Naive thymus-derived CD4-positive, alpha-beta T cell (primary cell): ENCODE measurements at regions not wholly inside any gene's neighbourhood (a gene's known extent, or its start where the extent isn't known, plus 50 kb on each side); places are given as distances from the start of the nearest gene placed in this dataset.
A peak's percentile ranks its signal among the peaks of the same experiment; 100 is the strongest.

Experiments
- ATAC-seq: fragments of 150-1000 bp; cut with Tn5 transposase; 2 replicates; pipeline ENCODE4 v1.10.0; 2021; ENCODE audit warnings: mild to moderate bottlenecking, moderate library complexity
- CTCF ChIA-PET: fragments of 350-600 bp; sonication (Branson Sonifier 250); formaldehyde crosslinking; loops from one replicate; lab custom pipeline; 2021; ENCODE audit warnings: antibody characterized with exemption; lab: Charles Lee
- POLR2A ChIA-PET: fragments of 350-600 bp; sonication (Branson Sonifier 250); formaldehyde crosslinking; loops from one replicate; lab custom pipeline; 2021; ENCODE audit warnings: antibody characterized with exemption, inconsistent platforms; lab: Charles Lee
- DNase-seq, 9 donors: peaks; one replicate each; pipeline versions ENCODE4 v3.0.0 to v3.0.0-alpha.2; 2020 to 2022; ENCODE audit warnings: mixed read lengths in 1 of 9
- H3K27ac ChIP-seq: one replicate; pipeline ENCODE4 v1.7.0; 2013; ENCODE audit warnings: mild to moderate bottlenecking, low read depth, low read length, moderate library complexity
- H3K27me3 ChIP-seq, 2 donors: one replicate each; pipeline ENCODE4 v1.7.0; 2013; ENCODE audit warnings: low read length in 2 of 2, mild to moderate bottlenecking in 2 of 2, moderate library complexity in 2 of 2; ENCODE audit not compliant: control insufficient read depth in 2 of 2, insufficient read depth in 2 of 2
- H3K36me3 ChIP-seq, 3 experiments: 1 replicate in 2 of 3; 2 replicates in 1 of 3; pipeline ENCODE4 v1.7.0; 2013; ENCODE audit warnings: low read length in 3 of 3, mild to moderate bottlenecking in 3 of 3, moderate library complexity in 1 of 3; ENCODE audit not compliant: insufficient read depth in 3 of 3, control insufficient read depth in 2 of 3
- H3K4me1 ChIP-seq, 2 donors: one replicate each; pipeline ENCODE4 v1.7.0; 2013; ENCODE audit warnings: low read length in 2 of 2, mild to moderate bottlenecking in 2 of 2, moderate library complexity in 1 of 2; ENCODE audit not compliant: control insufficient read depth in 2 of 2, insufficient read depth in 2 of 2
- H3K4me3 ChIP-seq: 2 replicates; pipeline ENCODE4 v1.7.0; 2013; ENCODE audit warnings: mild to moderate bottlenecking, low read length
- H3K9me3 ChIP-seq, 3 experiments: 1 replicate in 2 of 3; 2 replicates in 1 of 3; pipeline ENCODE4 v1.7.0; 2013; ENCODE audit warnings: low read length in 3 of 3; ENCODE audit not compliant: control insufficient read depth in 2 of 3
- H3K27ac Mint-ChIP-seq, 9 donors: one replicate each; pipeline ENCODE4 v1.8.0; 2020 to 2022; ENCODE audit warnings: mixed read lengths in 9 of 9, mild to moderate bottlenecking in 8 of 9, moderate library complexity in 5 of 9, inconsistent platforms in 2 of 9
- H3K27me3 Mint-ChIP-seq, 5 donors: one replicate each; pipeline ENCODE4 v1.8.0; 2021 to 2022; ENCODE audit warnings: mixed read lengths in 5 of 5, mild to moderate bottlenecking in 1 of 5
- H3K36me3 Mint-ChIP-seq, 5 donors: one replicate each; pipeline ENCODE4 v1.8.0; 2020 to 2022; ENCODE audit warnings: mixed read lengths in 5 of 5, mild to moderate bottlenecking in 3 of 5, inconsistent platforms in 1 of 5
- H3K4me1 Mint-ChIP-seq, 7 donors: one replicate each; pipeline ENCODE4 v1.8.0; 2020 to 2022; ENCODE audit warnings: mixed read lengths in 7 of 7, mild to moderate bottlenecking in 3 of 7, inconsistent platforms in 1 of 7
- H3K4me3 Mint-ChIP-seq, 10 donors: one replicate each; pipeline ENCODE4 v1.8.0; 2020 to 2022; ENCODE audit warnings: mild to moderate bottlenecking in 10 of 10, mixed read lengths in 10 of 10, moderate library complexity in 6 of 10, inconsistent platforms in 2 of 10
- H3K9me3 Mint-ChIP-seq, 11 donors: one replicate each; pipeline ENCODE4 v1.8.0; 2020 to 2022; ENCODE audit warnings: mixed read lengths in 11 of 11, mild to moderate bottlenecking in 4 of 11, inconsistent platforms in 1 of 11, moderate library complexity in 1 of 11
- intact Hi-C, 2 donors: fragments of 100-400 bp; cut with micrococcal nuclease; formaldehyde crosslinking; loops; one replicate each; pipeline ENCODE4 v1.15.1; 2023

DNA sequence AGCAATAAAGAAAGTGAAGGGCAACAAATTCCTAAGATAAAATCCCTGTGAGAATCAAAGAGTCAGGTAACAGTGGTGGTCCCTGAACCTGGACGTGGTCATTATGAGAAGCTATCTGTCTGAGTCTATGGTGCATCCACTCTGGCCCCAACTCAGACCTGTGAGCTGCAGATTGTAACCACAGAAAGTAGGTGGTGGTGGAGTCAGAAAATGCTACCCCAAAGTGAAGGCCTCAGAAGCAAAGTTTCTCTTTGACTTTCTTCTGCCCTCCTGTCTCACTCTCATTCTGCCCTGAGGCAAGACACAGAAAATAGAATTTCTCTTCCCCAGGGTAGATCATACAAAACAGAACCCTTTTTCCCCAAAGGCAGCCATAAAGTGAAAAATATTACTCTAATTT lies 84.1 kb upstream of the NEIL3 start:
- Histone ChIP-seq H3K36me3 (no peaks in the 10 kb centered on the region), H3K4me3 (no peak overlapping the region), H3K4me1 (no peaks in the 10 kb centered on the region), H3K9me3 (no peaks in the 10 kb centered on the region), H3K27me3 (peaks cover 0 to 2% of the 10 kb centered on the region in 2 donors), H3K27ac (no peak overlapping the region)
- no peak for ATAC-seq
- H3K27me3 Mint-ChIP-seq = peaks cover 0 to 6% (median 0%) of the 10 kb centered on the region in 5 donors
- H3K9me3 Mint-ChIP-seq = peaks cover 0 to 2% (median 0%) of the 10 kb centered on the region in 11 donors
- POLR2A ChIA-PET = no interaction called here
- H3K4me1 Mint-ChIP-seq = peaks cover 0 to 16% (median 14%) of the 10 kb centered on the region in 7 donors
- intact Hi-C loops = no loop called here
- CTCF ChIA-PET = no interaction called here
- DNase-seq = no peak
- peak overlapping the region in 1 of 9 donors; percentile 40 for H3K27ac Mint-ChIP-seq
- no peaks in the 10 kb centered on the region for H3K36me3 Mint-ChIP-seq
- peak overlapping the region in 1 of 10 donors; percentile 24 for H3K4me3 Mint-ChIP-seq

DNA sequence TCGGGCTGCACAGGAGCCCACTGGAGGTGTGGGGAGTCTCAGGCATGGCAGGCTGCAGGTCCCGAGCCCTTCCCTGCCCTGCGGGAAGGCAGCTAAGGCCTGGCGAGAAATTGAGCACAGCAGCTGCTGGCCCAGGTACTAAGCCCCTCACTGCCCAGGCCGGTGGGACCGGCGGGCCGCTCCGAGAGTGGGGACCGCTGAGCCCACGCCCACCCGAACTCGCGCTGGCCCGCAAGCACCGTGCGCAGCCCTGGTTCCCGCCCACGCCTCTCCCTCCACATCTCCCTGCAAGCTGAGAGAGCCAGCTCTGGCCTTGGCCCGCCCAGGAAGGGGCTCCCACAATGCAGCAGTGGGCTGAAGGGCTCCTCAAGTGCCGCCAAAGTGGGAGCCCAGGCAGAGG lies 82.0 kb upstream of the NEIL3 start:
- peaks cover 0 to 18% (median 14%) of the 10 kb centered on the region in 7 donors for H3K4me1 Mint-ChIP-seq
- ATAC-seq (no peak), DNase-seq (no peak)
- no peak overlapping the region for H3K4me3 Mint-ChIP-seq
- Histone ChIP-seq H3K36me3 (no peaks in the 10 kb centered on the region), H3K4me1 (no peaks in the 10 kb centered on the region), H3K27me3 (peaks cover 0 to 2% of the 10 kb centered on the region in 2 donors), H3K4me3 (no peak overlapping the region), H3K27ac (no peak overlapping the region), H3K9me3 (no peaks in the 10 kb centered on the region)
- H3K27me3 Mint-ChIP-seq = peaks cover 0 to 4% (median 0%) of the 10 kb centered on the region in 5 donors
- CTCF ChIA-PET = interaction anchor here (0.7 kb wide), 1 partner anchor 94 kb away, joined by 3 read pairs; no protein-coding TSS in a partner anchor
- intact Hi-C loops = no loop called here
- H3K27ac Mint-ChIP-seq = no peak overlapping the region
- peaks cover 0 to 3% (median 0%) of the 10 kb centered on the region in 11 donors for H3K9me3 Mint-ChIP-seq
- no peaks in the 10 kb centered on the region for H3K36me3 Mint-ChIP-seq
- POLR2A ChIA-PET = no interaction called here

DNA sequence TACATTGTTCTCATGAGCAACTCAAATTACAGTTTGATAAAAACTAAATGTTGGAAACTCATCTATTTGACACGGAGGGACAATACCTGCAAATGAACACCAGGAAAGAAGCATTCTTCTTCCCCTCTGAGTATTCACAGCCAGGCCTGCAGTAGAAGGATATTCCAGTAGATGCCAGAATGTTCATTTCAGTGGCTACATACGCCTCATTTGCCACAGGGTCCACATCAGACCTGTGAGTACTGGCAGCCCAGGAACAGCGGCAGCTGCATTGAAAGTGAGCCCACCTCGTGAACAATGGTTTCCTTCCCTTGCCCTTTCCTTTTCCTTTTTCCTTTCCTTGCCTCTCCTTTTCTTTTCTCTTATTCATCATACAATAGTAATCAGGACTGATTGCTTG lies 81.1 kb upstream of the NEIL3 start:
- ChIA-PET CTCF (interaction anchor here (0.7 kb wide), 1 partner anchor 95 kb away, joined by 3 read pairs; no protein-coding TSS in a partner anchor), POLR2A (no interaction called here)
- Histone ChIP-seq H3K27ac (no peak overlapping the region), H3K4me3 (no peak overlapping the region), H3K4me1 (no peaks in the 10 kb centered on the region), H3K27me3 (peaks cover 0 to 2% of the 10 kb centered on the region in 2 donors), H3K36me3 (no peaks in the 10 kb centered on the region), H3K9me3 (no peaks in the 10 kb centered on the region)
- ATAC-seq (no peak), DNase-seq (no peak)
- H3K4me3 Mint-ChIP-seq = peak overlapping the region in 9 of 10 donors; percentile 2 to 77 (median 53)
- H3K9me3 Mint-ChIP-seq = peaks cover 0 to 3% (median 0%) of the 10 kb centered on the region in 11 donors
- intact Hi-C loops = no loop called here
- peak overlapping the region in 2 of 9 donors; percentile 29 to 66 for H3K27ac Mint-ChIP-seq
- no peaks in the 10 kb centered on the region for H3K36me3 Mint-ChIP-seq
- H3K4me1 Mint-ChIP-seq = peaks cover 0 to 18% (median 14%) of the 10 kb centered on the region in 7 donors
- no peaks in the 10 kb centered on the region for H3K27me3 Mint-ChIP-seq

- H3K4me1 ChIP-seq = no peaks in the 10 kb centered on the region
- Mint-ChIP-seq H3K9me3 (peaks cover 0 to 3% (median 0%) of the 10 kb centered on the region in 11 donors), H3K4me1 (peaks cover 0 to 18% (median 14%) of the 10 kb centered on the region in 7 donors), H3K27me3 (no peaks in the 10 kb centered on the region), H3K4me3 (peak overlapping the region in 9 of 10 donors; percentile 25 to 77 (median 58)), H3K27ac (peak overlapping the region in 3 of 9 donors; percentile 29 to 66 (median 46)), H3K36me3 (no peaks in the 10 kb centered on the region)
- intact Hi-C loops = no loop called here
- POLR2A ChIA-PET = no interaction called here
- DNase-seq (no peak), ATAC-seq (no peak)
- H3K27me3 ChIP-seq = no peaks in the 10 kb centered on the region
- H3K9me3 ChIP-seq = no peaks in the 10 kb centered on the region
- peak overlapping the region; percentile 4 for H3K4me3 ChIP-seq
- H3K36me3 ChIP-seq = no peaks in the 10 kb centered on the region
- CTCF ChIA-PET = no interaction called here
- no peak overlapping the region for H3K27ac ChIP-seq
Measured at GRCh38 chr4:177229331-177229730, 80.3 kb upstream of the NEIL3 start.

GRCh38 chr4:177232473-177232872 lies 77.2 kb upstream of the NEIL3 start:
- Mint-ChIP-seq H3K27ac (no peak overlapping the region), H3K36me3 (peaks cover 0 to 1% (median 0%) of the 10 kb centered on the region in 5 donors)
- CTCF ChIA-PET = no interaction called here

GRCh38 chr4:177235026-177235425 lies 74.6 kb upstream of the NEIL3 start:
- peaks cover 0 to 1% (median 0%) of the 10 kb centered on the region in 5 donors for H3K36me3 Mint-ChIP-seq
- DNase-seq (no peak), ATAC-seq (no peak)
- intact Hi-C loops = no loop called here
- no peaks in the 10 kb centered on the region for H3K36me3 ChIP-seq
- H3K27ac ChIP-seq = no peak overlapping the region
- no peak overlapping the region for H3K27ac Mint-ChIP-seq
- POLR2A ChIA-PET = no interaction called here
- peaks cover 0 to 4% (median 0%) of the 10 kb centered on the region in 7 donors for H3K4me1 Mint-ChIP-seq
- H3K4me3 Mint-ChIP-seq = no peak overlapping the region
- H3K9me3 ChIP-seq = no peaks in the 10 kb centered on the region
- CTCF ChIA-PET = no interaction called here
- no peaks in the 10 kb centered on the region for H3K27me3 Mint-ChIP-seq
- no peaks in the 10 kb centered on the region for H3K27me3 ChIP-seq
- H3K4me1 ChIP-seq = no peaks in the 10 kb centered on the region
- H3K9me3 Mint-ChIP-seq = peaks cover 0 to 2% (median 0%) of the 10 kb centered on the region in 11 donors
- no peak overlapping the region for H3K4me3 ChIP-seq

More at GRCh38 chr4:177232473-177232872, 77.2 kb upstream of the NEIL3 start:
- Histone ChIP-seq H3K36me3 (no peaks in the 10 kb centered on the region), H3K4me3 (no peak overlapping the region), H3K9me3 (no peaks in the 10 kb centered on the region), H3K27me3 (no peaks in the 10 kb centered on the region), H3K27ac (no peak overlapping the region), H3K4me1 (no peaks in the 10 kb centered on the region)
- intact Hi-C loops = no loop called here
- H3K27me3 Mint-ChIP-seq = no peaks in the 10 kb centered on the region
- no peak for DNase-seq
- peaks cover 0 to 16% (median 14%) of the 10 kb centered on the region in 7 donors for H3K4me1 Mint-ChIP-seq
- POLR2A ChIA-PET = no interaction called here
- peaks cover 0 to 2% (median 0%) of the 10 kb centered on the region in 11 donors for H3K9me3 Mint-ChIP-seq
- no peak for ATAC-seq
- no peak overlapping the region for H3K4me3 Mint-ChIP-seq

DNA sequence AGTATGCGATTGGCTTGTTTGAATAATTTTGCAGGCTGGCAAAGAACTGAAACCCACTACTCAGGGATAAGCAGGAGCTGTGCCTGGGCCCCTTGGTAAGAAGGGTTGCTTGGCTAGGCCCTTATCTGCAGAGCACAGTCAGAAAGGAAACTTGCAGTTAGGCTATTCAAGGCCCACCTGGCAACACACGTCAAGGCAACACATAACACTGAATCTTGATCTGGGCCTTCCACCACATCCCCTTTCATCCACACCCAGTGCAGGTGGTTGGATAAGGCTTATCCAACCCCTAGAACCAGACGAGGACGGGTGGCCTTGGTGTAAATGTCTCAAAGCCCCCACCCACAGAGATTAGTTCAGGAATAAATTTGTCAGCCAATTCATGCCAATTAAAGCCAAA lies 72.8 kb upstream of the NEIL3 start:
- Mint-ChIP-seq H3K4me1 (peaks cover 0 to under 1% (median 0%) of the 10 kb centered on the region in 7 donors), H3K27ac (peak overlapping the region in 1 of 9 donors; percentile 4), H3K4me3 (no peak overlapping the region), H3K9me3 (peaks cover 0 to 3% (median 0%) of the 10 kb centered on the region in 11 donors), H3K36me3 (peaks cover 0 to 3% (median 0%) of the 10 kb centered on the region in 5 donors), H3K27me3 (peaks cover 0 to 2% (median 0%) of the 10 kb centered on the region in 5 donors)
- H3K27ac ChIP-seq = no peak overlapping the region
- intact Hi-C loops = no loop called here
- H3K27me3 ChIP-seq = no peaks in the 10 kb centered on the region
- CTCF ChIA-PET = no interaction called here
- H3K9me3 ChIP-seq = no peaks in the 10 kb centered on the region
- ATAC-seq (no peak), DNase-seq (no peak)
- no peaks in the 10 kb centered on the region for H3K36me3 ChIP-seq
- H3K4me1 ChIP-seq = no peaks in the 10 kb centered on the region
- POLR2A ChIA-PET = no interaction called here
- H3K4me3 ChIP-seq = no peak overlapping the region
